ENCODE measurements at regions not wholly inside any gene's neighbourhood (a gene's known extent, or its start where the extent isn't known, plus 50 kb on each side); places are given as distances from the start of the nearest gene placed in this dataset.
"Not testable (repeated sequence)": the region's sequence is repeated elsewhere in the genome, so short reads cannot be mapped to it uniquely, and the experiment has no call there.

DNA sequence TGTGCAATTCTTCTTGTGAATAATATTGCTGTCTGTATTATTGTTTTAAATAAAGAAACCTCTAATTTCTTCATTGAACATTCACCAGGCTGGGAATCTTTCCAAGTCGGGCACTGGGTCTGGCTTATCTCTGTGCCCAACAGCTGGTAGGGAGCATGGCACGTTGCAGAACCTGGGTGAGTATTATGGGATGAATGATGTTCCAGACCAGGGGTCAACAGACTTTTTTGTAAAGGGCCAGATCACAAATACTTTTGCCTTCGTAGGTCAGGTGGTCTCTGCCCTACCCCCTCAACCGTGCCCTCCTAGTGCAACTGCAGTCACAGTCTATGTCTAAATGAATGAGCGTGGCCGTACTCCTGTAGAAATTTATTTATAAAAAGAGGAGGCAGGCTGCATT lies 81.6 kb upstream of the FOXQ1 start:
- no peak for DNase-seq

GRCh38 chr6:1229808-1230207 lies 82.1 kb upstream of the FOXQ1 start:
- no peak for DNase-seq

GRCh38 chr6:1229301-1229700 lies 82.6 kb upstream of the FOXQ1 start:
- no peak for DNase-seq

GRCh38 chr6:1228754-1229191 lies 83.1 kb upstream of the FOXQ1 start:
- no peak for DNase-seq

- DNase-seq: no peak
These were observed 83.8 kb upstream of the FOXQ1 start for GRCh38 chr6:1227935-1228753.

- no peak for DNase-seq
These were observed 84.3 kb upstream of the FOXQ1 start for GRCh38 chr6:1227600-1227934.

DNA sequence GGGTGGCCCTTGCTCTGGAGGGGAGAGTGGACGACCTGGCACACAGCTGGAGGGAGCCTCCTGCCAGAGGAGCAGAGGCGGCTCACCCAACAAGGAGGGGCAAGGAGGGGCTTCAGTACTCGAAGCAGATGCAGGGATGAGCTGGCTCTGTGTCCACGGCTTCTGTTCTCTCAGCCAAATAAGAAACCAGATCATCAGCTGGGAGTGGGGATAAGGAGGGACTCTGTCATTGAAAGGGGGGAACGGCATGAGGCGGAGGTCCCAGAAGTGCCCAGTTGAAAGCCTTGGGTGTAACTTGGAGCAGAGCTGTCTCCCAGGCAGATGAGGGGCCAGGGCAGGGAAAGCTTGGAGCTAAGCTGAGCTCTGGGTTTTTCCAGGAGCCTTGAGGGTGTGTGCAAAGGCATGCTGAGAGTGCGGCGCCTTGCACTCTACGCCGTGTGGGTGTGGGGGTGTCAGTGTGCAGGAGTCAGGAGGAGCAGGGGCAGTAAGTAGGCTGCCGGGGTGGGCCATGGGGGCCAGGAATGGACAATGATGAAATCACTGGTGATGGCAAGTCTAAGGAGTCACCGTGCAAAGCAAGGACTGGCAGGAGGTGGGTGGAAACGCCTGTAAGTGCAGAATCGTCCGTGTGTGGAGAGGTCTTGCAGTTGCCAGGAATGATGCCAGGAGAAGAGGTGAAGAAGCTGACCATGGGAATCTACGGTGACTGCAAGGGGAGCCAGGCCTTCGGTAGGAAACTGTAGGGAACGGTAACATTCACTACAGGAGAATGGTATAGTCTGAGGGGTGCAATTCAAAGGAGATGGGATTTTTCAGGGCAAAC lies 85.4 kb upstream of the FOXQ1 start:
- no peak for DNase-seq

DNA sequence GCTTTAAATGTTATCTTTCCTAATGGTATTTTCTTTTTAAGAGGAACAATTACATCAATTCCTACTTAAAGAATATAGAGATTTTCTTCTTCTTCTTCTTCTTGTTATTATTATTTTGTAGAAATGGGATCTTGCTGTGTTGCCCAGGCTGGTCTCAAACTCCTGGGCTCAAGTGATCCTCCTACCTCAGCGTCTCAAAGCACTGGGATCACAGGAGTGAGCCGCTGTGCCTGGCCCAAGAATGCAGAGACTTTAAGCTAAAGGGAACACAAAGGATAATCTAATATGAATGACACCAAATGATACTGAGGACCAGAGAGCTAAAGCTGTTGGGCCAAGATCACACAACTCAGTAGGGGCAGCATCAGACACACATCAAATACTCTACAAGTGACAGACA lies 87.4 kb upstream of the FOXQ1 start:
- DNase-seq: no peak

- no peak for DNase-seq
These were observed 88.9 kb upstream of the FOXQ1 start for GRCh38 chr6:1222728-1223595.

GRCh38 chr6:1217396-1217795 lies 94.5 kb upstream of the FOXQ1 start:
- no peak for DNase-seq

DNA sequence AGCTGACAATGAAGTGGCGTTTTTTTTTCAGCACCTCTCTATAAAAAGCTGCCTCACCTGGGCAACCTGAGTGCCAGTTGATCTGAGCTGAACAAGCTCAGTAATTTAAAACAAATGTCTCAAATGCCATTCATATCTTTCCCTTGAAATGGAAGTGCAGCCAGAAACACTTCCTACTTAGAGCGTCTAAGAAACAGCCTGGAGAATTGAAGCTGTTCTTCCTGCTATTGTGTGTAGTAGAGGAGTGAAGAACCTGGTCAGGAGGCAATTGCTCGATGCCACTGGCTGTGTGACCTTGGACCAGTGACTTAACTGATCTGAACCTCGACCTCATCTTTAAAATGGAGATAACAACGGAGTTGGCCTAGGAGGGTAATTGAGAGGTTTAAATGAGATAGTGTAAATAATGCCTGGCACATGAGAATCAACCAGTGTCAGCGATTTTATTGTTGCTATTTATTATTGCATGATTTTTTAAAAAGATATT lies 95.4 kb upstream of the FOXQ1 start:
- no peak for DNase-seq

GRCh38 chr6:1215884-1216487 lies 95.9 kb upstream of the FOXQ1 start:
- DNase-seq: no peak

- no peak for DNase-seq
These were observed 96.9 kb upstream of the FOXQ1 start for GRCh38 chr6:1215023-1215422.

GRCh38 chr6:1212919-1213318 lies 99.0 kb upstream of the FOXQ1 start:
- DNase-seq: no peak

- not testable (repeated sequence) for DNase-seq
These were observed 99.8 kb upstream of the FOXQ1 start for GRCh38 chr6:1212138-1212537.

DNA sequence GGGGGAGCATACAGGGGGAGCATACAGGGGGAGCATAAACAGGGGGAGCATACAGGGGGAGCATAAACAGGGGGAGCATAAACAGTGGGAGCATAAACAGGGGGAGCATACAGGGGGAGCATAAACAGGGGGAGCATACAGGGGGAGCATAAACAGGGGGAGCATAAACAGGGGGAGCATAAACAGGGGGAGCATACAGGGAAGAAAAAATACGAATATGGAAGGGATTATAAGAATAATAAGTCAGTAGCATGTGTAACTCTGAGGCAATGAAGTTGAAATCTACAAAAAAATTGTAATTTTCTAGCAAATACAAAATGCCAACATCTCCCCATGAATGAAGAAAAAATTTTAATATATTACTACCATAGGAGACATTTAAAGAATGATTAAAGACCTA lies 101.3 kb upstream of the FOXQ1 start:
- DNase-seq: not testable (repeated sequence)

- no peak for DNase-seq
These were observed 103.0 kb upstream of the FOXQ1 start for GRCh38 chr6:1208876-1209275.

- DNase-seq: no peak
These were observed 108.4 kb upstream of the FOXQ1 start for GRCh38 chr6:1203546-1203945.

- DNase-seq: no peak
These were observed 109.7 kb upstream of the FOXQ1 start for GRCh38 chr6:1202201-1202600.

DNA sequence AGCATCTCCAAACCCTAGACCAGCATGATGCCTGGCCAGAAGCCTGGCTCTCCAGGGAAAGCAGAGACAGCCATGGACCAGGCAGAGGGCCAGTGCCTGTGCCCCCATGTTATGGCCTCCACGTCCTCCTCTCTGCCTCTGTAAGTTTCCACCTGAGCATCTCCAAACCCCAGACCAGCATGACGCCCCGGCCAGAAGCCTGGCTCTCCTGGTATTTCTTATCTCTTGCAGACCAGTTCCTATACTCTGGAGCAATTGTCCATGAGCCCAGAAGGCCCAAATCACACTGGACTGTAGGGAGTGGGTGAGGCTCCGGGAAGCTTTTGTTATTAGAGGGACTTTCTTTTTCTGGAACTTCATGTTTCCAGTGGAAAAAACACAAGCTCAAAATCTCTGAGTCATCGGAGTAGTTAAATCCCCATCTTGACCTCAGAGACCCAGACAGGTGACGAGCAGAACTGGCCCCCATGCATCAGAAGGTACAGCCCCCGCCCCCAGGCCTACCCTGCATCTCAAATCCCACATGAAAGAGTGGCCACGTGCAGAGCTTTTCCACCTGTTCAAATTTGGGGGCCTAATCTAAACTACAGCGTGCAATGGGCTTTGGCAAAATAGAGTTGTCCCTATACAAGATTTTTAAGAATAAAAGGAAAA lies 110.2 kb upstream of the FOXQ1 start:
- no peak for DNase-seq

GRCh38 chr6:1200409-1201101 lies 111.3 kb upstream of the FOXQ1 start:
- no peak for DNase-seq

DNA sequence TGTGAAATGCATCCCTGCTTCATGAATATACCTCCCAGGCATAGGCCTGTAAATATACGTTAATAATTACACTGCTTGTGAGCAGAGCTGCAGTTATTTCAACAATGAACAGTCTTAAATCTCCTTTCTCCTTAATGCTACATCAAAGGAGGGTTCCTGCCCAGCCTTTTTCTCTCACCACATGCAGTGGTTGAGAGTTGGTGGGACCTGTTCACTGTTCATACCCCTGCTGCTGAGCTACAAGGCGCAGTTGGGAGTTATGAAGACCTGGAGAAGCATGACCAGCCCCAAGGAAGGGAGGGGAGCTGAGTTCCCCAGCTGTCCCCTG lies 111.9 kb upstream of the FOXQ1 start:
- no peak for DNase-seq

Data from OCI-M1 (cell line).